Bone marrow (tissue), 2 donors: ENCODE measurements at regions not wholly inside any gene's neighbourhood (a gene's known extent, or its start where the extent isn't known, plus 50 kb on each side); places are given as distances from the start of the nearest gene placed in this dataset.
"Not testable (repeated sequence)": the region's sequence is repeated elsewhere in the genome, so short reads cannot be mapped to it uniquely, and the experiment has no call there.

Experiments
- DNase-seq, 2 donors: peaks; one replicate each; lab custom pipeline; 2025; lab: John Stamatoyannopoulos, UW

DNA sequence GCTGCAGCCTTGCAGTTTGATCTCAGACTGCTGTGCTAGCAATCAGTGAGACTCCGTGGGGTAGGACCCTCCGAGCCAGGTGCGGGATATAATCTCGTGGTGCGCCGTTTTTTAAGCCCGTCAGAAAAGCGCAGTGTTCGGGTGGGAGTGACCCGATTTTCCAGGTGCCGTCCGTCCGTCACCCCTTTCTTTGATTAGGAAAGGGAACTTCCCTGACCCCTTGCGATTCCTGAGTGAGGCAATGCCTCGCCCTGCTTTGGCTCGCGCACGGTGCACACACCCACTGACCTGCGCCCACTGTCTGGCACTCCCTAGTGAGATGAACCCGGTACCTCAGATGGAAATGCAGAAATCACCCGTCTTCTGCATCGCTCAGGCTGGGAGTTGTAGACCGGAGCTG lies 203.2 kb downstream of the SNCAIP start:
- not testable (repeated sequence) for DNase-seq

GRCh38 chr5:122515709-122516431 lies 203.8 kb downstream of the SNCAIP start:
- no peak for DNase-seq

GRCh38 chr5:122516432-122516743 lies 204.4 kb downstream of the SNCAIP start:
- DNase-seq = no peak

- no peak for DNase-seq
Measured at GRCh38 chr5:122517091-122517490, 205.1 kb downstream of the SNCAIP start.

GRCh38 chr5:122523776-122524175 lies 211.7 kb downstream of the SNCAIP start:
- no peak for DNase-seq

GRCh38 chr5:122527547-122527946 lies 215.5 kb downstream of the SNCAIP start:
- DNase-seq = no peak

GRCh38 chr5:122532035-122532434 lies 220.0 kb downstream of the SNCAIP start:
- no peak for DNase-seq

DNA sequence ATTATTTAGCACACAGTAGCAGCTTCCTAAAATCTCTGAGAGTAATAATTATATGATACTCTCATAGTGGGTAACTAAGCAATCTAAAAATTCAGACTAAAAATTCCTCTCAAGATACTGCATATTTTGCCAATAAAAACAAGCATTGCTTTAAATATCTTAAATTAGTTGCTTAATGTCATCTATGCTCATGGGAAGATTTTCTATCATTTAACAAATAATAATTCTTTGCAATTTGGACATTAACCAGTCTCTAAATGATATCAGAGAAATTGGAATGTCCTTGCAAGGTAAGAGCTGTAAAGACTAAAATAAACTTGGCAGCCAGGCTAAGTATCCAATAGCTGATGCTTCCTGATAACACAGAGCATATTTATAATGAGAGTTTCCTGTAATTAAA lies 221.8 kb downstream of the SNCAIP start:
- DNase-seq = no peak

- no peak for DNase-seq
Measured at GRCh38 chr5:122534829-122535228, 222.8 kb downstream of the SNCAIP start.

DNA sequence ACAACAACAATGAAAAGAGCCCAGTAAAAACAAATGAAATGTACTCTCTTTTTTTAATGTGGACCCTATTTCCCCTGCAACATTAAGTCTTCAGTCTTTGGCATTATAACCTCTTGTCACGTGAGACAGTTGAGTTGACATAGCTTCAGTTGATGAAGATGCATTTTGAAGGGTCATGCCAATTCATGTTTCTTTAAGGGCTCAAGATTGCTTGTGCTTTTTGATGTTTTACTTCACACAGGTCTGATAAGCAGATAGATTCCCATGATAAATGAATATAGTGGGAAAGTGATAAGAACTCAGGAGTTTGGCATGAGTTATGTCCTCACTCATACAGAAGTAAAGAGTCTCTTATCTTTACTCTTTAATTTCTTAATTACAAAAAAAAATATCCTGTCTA lies 229.4 kb downstream of the SNCAIP start:
- no peak for DNase-seq

- no peak for DNase-seq
Measured at GRCh38 chr5:122545986-122546385, 228.9 kb upstream of the SNX2 start.

DNA sequence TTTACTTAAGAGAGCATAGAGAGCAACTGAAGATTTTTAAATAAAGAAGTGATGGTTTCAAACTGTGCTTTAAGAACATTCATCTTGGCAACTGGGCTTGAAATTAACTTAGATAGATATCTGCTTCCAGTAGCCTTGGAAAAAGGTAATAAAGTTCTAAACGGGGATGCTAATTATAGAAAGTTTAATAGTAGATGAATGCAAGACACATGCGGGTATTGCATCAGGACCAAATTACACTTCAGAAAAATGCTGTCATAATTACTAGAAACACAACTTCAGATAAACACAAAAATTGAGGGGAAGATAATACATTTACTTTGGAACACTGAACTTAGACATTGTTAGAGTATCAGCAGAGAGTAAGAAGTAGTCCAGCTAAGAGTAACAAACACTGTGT lies 227.7 kb upstream of the SNX2 start:
- DNase-seq = no peak

DNA sequence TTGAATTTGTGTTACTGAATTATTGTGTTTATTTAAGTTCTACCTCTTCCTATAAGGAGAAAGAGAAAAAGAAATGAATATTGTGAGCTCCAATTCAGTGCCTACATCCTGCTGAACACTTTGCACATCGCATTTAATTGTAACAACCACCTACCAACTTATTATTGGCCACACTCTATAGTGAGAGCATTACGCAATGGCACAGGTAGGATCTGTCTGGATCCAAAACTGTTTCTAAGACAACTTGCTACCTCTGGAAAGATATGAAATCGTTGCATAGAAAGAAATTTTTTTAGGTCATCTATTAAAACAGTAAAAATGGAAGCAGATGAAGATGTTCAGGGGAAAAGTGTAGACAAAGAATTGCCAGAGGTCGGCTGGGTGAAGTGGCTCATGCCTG lies 227.2 kb upstream of the SNX2 start:
- no peak for DNase-seq

GRCh38 chr5:122559676-122560075 lies 215.2 kb upstream of the SNX2 start:
- no peak for DNase-seq

DNA sequence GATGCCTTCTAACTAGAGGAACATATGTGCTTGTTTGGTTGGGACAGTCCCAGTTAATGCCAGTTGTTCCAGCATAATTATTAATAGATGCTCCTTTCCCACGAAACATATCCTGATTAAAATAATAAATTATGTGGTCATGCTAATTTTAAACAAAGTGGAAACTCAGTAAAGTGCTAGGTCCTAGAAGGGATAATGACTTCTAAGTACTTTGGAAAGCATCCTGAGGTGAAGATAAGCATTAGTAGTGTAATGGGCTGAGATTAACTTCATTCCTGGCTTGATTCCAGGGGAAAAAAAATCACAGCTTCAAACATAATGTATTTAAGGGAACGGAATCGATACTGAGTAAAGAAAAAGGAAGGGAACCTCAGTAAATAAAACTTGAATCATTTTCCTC lies 213.7 kb upstream of the SNX2 start:
- no peak for DNase-seq

- DNase-seq = no peak
Measured at GRCh38 chr5:122565331-122565730, 209.5 kb upstream of the SNX2 start.

GRCh38 chr5:122576256-122577016 lies 198.4 kb upstream of the SNX2 start:
- no peak for DNase-seq

- DNase-seq = no peak
Measured at GRCh38 chr5:122581629-122582028, 193.3 kb upstream of the SNX2 start.

- DNase-seq = no peak
Measured at GRCh38 chr5:122584411-122585300, 190.2 kb upstream of the SNX2 start.

DNA sequence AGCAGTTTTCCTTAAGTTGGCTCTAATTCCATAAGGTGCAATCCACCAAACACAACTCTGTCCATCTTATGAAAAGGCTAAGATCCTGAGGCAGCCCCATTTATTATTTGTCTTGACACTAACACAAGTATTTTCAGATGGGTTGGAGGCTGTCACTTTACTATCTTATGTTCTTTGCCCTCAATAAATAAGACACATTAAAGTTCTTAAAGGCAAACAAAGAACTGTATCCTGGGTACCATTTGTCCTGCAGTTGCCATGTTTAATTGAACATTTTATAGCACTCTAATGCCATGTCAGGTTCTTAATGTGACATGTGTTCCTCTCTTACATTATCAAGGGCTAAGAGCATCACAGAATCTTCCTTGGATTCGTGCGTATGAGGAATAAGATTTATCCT lies 189.5 kb upstream of the SNX2 start:
- no peak for DNase-seq

- DNase-seq = no peak
Measured at GRCh38 chr5:122586351-122586750, 188.5 kb upstream of the SNX2 start.

DNA sequence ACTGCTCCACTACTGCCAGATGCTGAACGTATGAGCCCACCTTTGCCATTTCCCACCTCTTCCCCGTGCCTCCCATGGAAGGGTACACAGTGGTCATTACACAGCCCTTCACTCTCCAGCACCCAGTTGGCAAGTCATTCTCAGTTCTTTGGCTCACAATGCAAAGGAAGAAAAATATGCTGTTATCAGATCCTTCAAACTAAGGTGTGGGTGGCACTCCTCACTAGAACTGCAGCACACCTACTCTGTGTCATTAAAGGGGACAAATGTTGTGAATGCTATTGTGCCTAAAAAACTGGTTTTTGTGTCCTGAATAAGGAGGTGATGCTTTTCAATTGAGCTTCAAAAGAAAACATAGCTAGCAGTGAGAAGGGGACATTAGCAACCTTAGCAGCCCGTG lies 183.1 kb upstream of the SNX2 start:
- no peak for DNase-seq

DNA sequence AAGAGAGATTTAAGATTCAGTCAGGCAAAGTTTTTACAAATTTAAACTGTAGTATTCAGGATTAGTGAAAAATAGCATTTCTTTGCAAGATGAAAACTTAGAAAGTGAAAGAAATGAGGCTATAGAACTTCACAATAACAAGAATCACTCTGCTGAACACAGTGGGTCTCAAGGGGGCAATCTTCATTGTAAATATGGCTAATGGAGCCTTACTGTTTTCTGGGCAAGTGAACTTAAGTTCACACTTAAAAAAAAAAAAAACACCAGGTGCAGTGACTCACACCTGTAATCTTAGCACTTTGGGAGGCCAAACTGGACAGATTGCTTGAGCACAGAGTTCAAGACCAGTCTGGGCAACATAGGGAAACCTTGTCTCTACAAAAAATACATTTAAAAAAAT lies 175.9 kb upstream of the SNX2 start:
- no peak for DNase-seq
